ENCODE measurements at regions not wholly inside any gene's neighbourhood (a gene's known extent, or its start where the extent isn't known, plus 50 kb on each side); places are given as distances from the start of the nearest gene placed in this dataset.

DNA sequence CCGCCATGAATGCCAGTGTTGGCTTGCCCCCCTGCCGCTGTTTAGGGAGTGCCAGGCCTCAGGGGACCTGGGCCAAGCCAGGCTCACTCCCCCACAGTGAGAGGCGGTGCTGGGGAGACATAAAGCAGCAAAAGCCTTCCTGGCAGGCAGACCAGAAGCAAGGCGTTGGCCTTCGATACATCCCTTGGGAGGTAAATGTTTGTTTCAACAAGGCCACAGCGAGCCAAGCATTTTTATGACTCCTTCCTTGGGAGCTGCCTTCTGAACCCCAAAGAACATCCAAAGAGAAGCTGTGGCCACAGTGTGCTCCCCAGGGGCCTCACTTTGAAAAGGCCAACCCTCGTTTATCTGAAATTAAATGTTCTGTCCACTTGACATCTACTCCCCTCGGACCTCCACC is 119.7 kb upstream of the CIBAR2 start:
- Mint-ChIP-seq H3K36me3 (ENCODE audit: low read depth) (no peaks in the 10 kb centered on the region), H3K27ac (ENCODE audit: unreplicated experiment) (no peak overlapping the region), H3K4me3 (ENCODE audit: unreplicated experiment) (no peak overlapping the region), H3K9me3 (ENCODE audit: low read depth) (no peaks in the 10 kb centered on the region), H3K27me3 (ENCODE audit: low read depth) (no peaks in the 10 kb centered on the region), H3K4me1 (ENCODE audit: low read depth) (peaks cover 58% of the 10 kb centered on the region)
- no peak for TF ChIP-seq CTCF (IDR thresholded peaks at IDR 0.05)
- DNase-seq (ENCODE audit: low spot score) = no peak

GRCh38 chr16:85232369-85233142 is 120.3 kb upstream of the CIBAR2 start:
- Mint-ChIP-seq H3K9me3 (ENCODE audit: low read depth) (no peaks in the 10 kb centered on the region), H3K27me3 (ENCODE audit: low read depth) (no peaks in the 10 kb centered on the region), H3K36me3 (ENCODE audit: low read depth) (no peaks in the 10 kb centered on the region), H3K27ac (ENCODE audit: unreplicated experiment) (no peak overlapping the region), H3K4me1 (ENCODE audit: low read depth) (peaks cover 53% of the 10 kb centered on the region), H3K4me3 (ENCODE audit: unreplicated experiment) (no peak overlapping the region)
- TF ChIP-seq CTCF (IDR thresholded peaks at IDR 0.05) = no peak
- no peak for DNase-seq (ENCODE audit: low spot score)

- Mint-ChIP-seq H3K36me3 (ENCODE audit: low read depth) (no peaks in the 10 kb centered on the region), H3K27me3 (ENCODE audit: low read depth) (no peaks in the 10 kb centered on the region), H3K9me3 (ENCODE audit: low read depth) (no peaks in the 10 kb centered on the region), H3K4me3 (ENCODE audit: unreplicated experiment) (no peak overlapping the region), H3K27ac (ENCODE audit: unreplicated experiment) (no peak overlapping the region), H3K4me1 (ENCODE audit: low read depth) (peaks cover 51% of the 10 kb centered on the region)
- no peak for DNase-seq (ENCODE audit: low spot score)
- TF ChIP-seq CTCF (IDR thresholded peaks at IDR 0.05) = no peak
Measured at GRCh38 chr16:85233516-85233915, 121.2 kb upstream of the CIBAR2 start.

DNA sequence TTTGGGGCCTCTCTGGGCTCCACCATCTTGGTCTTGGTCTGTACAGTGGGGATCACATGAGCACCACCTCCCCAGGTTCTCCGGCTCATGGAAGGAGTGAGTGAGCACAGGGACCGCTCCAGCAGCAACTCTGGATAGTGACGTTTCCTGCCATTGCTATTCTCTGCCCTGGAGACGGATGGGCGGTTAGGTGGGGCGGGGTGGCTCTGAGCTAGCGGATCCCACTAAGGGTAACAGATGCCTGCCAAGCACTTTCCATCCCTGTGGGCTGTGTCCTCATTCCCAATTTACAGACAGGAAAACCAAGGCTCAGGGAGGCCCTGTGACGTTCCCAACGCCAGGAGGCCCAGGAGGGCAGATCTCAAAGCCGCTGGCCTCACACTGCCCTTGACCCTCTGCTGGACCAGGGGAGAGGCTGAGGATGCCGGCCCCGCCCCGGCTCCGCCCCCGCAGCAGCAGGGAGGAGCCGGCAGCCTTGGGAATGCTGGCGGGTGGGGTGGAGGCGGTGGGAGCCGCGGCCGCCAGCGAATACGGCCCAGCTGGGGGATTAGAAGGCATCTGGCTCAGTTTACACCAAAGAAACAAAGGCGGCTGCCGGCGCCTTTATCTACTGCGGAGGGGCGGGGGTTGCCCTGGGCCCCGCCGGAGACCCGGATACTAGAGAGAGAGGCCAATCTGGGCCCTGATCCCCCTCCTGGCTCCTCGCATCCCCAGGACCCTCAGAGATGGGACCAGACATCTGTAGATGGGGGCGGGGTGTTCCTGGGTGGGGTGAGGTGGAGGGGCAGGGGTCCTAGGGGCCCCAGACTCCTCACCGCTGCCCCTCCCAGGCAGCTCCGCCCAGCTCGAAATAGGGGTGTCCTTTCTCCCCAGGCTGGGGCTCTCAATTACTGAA is 122.3 kb upstream of the CIBAR2 start:
- H3K9me3 Mint-ChIP-seq (ENCODE audit: low read depth) = no peaks in the 10 kb centered on the region
- peak overlapping the region; percentile 12 for H3K27ac Mint-ChIP-seq (ENCODE audit: unreplicated experiment)
- H3K27me3 Mint-ChIP-seq (ENCODE audit: low read depth) = no peaks in the 10 kb centered on the region
- peak overlapping the region; percentile 38 for H3K4me3 Mint-ChIP-seq (ENCODE audit: unreplicated experiment)
- no peak for TF ChIP-seq CTCF (IDR thresholded peaks at IDR 0.05)
- H3K4me1 Mint-ChIP-seq (ENCODE audit: low read depth) = peaks cover 55% of the 10 kb centered on the region
- DNase-seq (ENCODE audit: low spot score) = no peak
- H3K36me3 Mint-ChIP-seq (ENCODE audit: low read depth) = no peaks in the 10 kb centered on the region

GRCh38 chr16:85235991-85236817 is 123.9 kb upstream of the CIBAR2 start:
- Mint-ChIP-seq H3K27me3 (ENCODE audit: low read depth) (no peaks in the 10 kb centered on the region), H3K36me3 (ENCODE audit: low read depth) (no peaks in the 10 kb centered on the region), H3K4me3 (ENCODE audit: unreplicated experiment) (no peak overlapping the region), H3K9me3 (ENCODE audit: low read depth) (no peaks in the 10 kb centered on the region), H3K27ac (ENCODE audit: unreplicated experiment) (no peak overlapping the region), H3K4me1 (ENCODE audit: low read depth) (peaks cover 58% of the 10 kb centered on the region)
- DNase-seq (ENCODE audit: low spot score) = no peak
- TF ChIP-seq CTCF (IDR thresholded peaks at IDR 0.05) = no peak

All from chondrocyte (in vitro differentiated cells).